ENCODE measurements at regions not wholly inside any gene's neighbourhood (a gene's known extent, or its start where the extent isn't known, plus 50 kb on each side); places are given as distances from the start of the nearest gene placed in this dataset.
"Not testable (repeated sequence)": the region's sequence is repeated elsewhere in the genome, so short reads cannot be mapped to it uniquely, and the experiment has no call there.

- no peak for DNase-seq
Measured at GRCh38 chr12:59517522-59517921, 78.3 kb upstream of the SLC16A7 start.

GRCh38 chr12:59500915-59501314, 94.9 kb upstream of the SLC16A7 start:
- no peak for DNase-seq

- no peak for DNase-seq
Measured at GRCh38 chr12:59500335-59500734, 95.5 kb upstream of the SLC16A7 start.

- no peak for DNase-seq
Measured at GRCh38 chr12:59499774-59500173, 96.1 kb upstream of the SLC16A7 start.

- DNase-seq, result no peak
Measured at GRCh38 chr12:59494617-59495016, 101.2 kb upstream of the SLC16A7 start.

GRCh38 chr12:59491877-59492276, 104.0 kb upstream of the SLC16A7 start:
- DNase-seq, result no peak

GRCh38 chr12:59486827-59487226, 109.0 kb upstream of the SLC16A7 start:
- no peak for DNase-seq

- no peak for DNase-seq
Measured at GRCh38 chr12:59484575-59484974, 111.3 kb upstream of the SLC16A7 start.

GRCh38 chr12:59474236-59474635, 121.6 kb upstream of the SLC16A7 start:
- DNase-seq, result not testable (repeated sequence)

GRCh38 chr12:59472273-59472672, 123.6 kb upstream of the SLC16A7 start:
- peak; percentile 1 for DNase-seq

GRCh38 chr12:59459966-59460660, 135.7 kb upstream of the SLC16A7 start:
- DNase-seq, result no peak

GRCh38 chr12:59453475-59453874, 142.4 kb upstream of the SLC16A7 start:
- no peak for DNase-seq

- peak; percentile 12 for DNase-seq
Measured at GRCh38 chr12:59452746-59453145, 143.1 kb upstream of the SLC16A7 start.

- no peak for DNase-seq
Measured at GRCh38 chr12:59452259-59452658, 143.6 kb upstream of the SLC16A7 start.

- no peak for DNase-seq
Measured at GRCh38 chr12:59446116-59446515, 149.7 kb upstream of the SLC16A7 start.

- no peak for DNase-seq
Measured at GRCh38 chr12:59444932-59445331, 150.9 kb upstream of the SLC16A7 start.

- no peak for DNase-seq
Measured at GRCh38 chr12:59432057-59432456, 163.8 kb upstream of the SLC16A7 start.

- peak; percentile 10 for DNase-seq
Measured at GRCh38 chr12:59431266-59431665, 164.6 kb upstream of the SLC16A7 start.

GRCh38 chr12:59429766-59430165, 166.1 kb upstream of the SLC16A7 start:
- DNase-seq, result no peak

- no peak for DNase-seq
Measured at GRCh38 chr12:59425798-59426197, 170.0 kb upstream of the SLC16A7 start.

- not testable (repeated sequence) for DNase-seq
Measured at GRCh38 chr12:59424666-59425065, 171.2 kb upstream of the SLC16A7 start.

- peak; percentile 4 for DNase-seq
Measured at GRCh38 chr12:59414051-59414450, 181.8 kb upstream of the SLC16A7 start.

- no peak for DNase-seq
Measured at GRCh38 chr12:59408431-59408830, 187.4 kb upstream of the SLC16A7 start.

- DNase-seq, result no peak
Measured at GRCh38 chr12:59407799-59408198, 188.0 kb upstream of the SLC16A7 start.

- DNase-seq, result no peak
Measured at GRCh38 chr12:59405992-59406391, 189.8 kb upstream of the SLC16A7 start.
